ENCODE measurements at regions not wholly inside any gene's neighbourhood (a gene's known extent, or its start where the extent isn't known, plus 50 kb on each side); places are given as distances from the start of the nearest gene placed in this dataset.

DNA sequence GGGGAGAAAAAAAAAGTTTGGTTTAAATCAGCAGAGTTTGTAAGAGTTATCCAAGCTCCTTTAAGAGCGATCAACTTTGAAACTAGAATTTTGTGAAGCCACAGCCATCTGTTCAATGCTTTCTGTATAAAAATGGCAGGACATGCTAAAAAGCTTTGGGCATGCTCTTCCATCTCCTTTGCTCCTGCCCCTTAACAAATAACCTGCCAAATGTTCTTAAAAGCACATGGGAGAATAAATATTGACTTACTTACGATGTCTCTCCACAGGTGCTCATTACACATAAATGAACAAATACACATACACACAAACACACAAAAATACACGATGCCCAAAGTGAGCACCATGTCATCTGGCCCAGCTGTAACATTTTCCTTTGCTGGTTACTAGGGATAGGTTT is 211.8 kb upstream of the DPH6 start:
- TF ChIP-seq, protein P1, sequence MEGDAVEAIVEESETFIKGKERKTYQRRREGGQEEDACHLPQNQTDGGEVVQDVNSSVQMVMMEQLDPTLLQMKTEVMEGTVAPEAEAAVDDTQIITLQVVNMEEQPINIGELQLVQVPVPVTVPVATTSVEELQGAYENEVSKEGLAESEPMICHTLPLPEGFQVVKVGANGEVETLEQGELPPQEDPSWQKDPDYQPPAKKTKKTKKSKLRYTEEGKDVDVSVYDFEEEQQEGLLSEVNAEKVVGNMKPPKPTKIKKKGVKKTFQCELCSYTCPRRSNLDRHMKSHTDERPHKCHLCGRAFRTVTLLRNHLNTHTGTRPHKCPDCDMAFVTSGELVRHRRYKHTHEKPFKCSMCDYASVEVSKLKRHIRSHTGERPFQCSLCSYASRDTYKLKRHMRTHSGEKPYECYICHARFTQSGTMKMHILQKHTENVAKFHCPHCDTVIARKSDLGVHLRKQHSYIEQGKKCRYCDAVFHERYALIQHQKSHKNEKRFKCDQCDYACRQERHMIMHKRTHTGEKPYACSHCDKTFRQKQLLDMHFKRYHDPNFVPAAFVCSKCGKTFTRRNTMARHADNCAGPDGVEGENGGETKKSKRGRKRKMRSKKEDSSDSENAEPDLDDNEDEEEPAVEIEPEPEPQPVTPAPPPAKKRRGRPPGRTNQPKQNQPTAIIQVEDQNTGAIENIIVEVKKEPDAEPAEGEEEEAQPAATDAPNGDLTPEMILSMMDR (IDR thresholded peaks at IDR 0.05) = no peak
- TF ChIP-seq POLR2A (IDR thresholded peaks at IDR 0.05) = no peak
- TF ChIP-seq POLR2AphosphoS5 (IDR thresholded peaks at IDR 0.05) = no peak
- TF ChIP-seq EP300 (IDR thresholded peaks at IDR 0.05) = no peak
